ENCODE measurements at regions not wholly inside any gene's neighbourhood (a gene's known extent, or its start where the extent isn't known, plus 50 kb on each side); places are given as distances from the start of the nearest gene placed in this dataset.
"Not testable (repeated sequence)": the region's sequence is repeated elsewhere in the genome, so short reads cannot be mapped to it uniquely, and the experiment has no call there.

GRCh38 chr13:87198371-87198770, 472.8 kb upstream of the SLITRK5 start:
- DNase-seq (ENCODE audit: low read depth): no peak

DNA sequence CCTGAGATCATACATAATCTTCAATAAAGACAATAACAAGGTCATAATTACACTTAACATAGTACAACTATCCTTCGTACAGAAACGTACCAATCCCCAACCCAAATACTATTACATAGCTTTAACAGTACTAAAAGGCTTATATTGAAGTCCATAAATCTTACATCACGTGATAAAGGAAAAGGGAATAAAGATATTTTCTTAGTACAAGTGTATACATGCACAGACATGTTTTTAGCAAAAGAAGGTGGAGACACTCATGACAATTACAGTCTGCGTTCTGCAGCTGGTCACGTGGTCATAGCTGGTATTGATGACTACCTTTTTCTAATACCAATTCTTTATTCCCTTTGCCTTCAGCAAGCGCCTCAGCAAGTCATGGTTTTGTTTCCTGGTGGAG, 464.5 kb upstream of the SLITRK5 start:
- DNase-seq (ENCODE audit: low read depth): no peak

GRCh38 chr13:87207280-87208003, 463.7 kb upstream of the SLITRK5 start:
- peak; percentile 18 for DNase-seq (ENCODE audit: low read depth)

- no peak for DNase-seq (ENCODE audit: low read depth)
Measured at GRCh38 chr13:87208636-87209035, 462.5 kb upstream of the SLITRK5 start.

DNA sequence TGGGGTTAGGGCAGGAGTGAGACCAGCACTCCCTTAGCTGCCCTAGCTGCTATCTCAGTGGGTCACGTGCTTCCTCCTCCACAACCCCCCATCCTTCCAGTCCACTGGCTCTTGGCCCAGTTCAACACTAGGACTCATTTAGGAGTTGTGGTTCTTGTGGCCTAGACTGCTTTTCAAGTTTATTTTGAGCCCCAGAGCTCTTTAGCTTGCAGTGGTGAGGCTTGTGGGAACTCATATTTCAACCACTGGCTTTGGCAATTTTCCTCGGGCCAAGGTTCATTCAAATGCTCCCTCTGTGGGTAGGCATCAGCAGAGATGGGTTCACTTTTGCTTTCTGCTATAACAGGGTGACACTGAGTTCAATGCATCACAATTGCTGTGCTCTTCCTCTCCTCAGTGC, 436.2 kb upstream of the SLITRK5 start:
- peak; percentile 89 for DNase-seq (ENCODE audit: low read depth)

DNA sequence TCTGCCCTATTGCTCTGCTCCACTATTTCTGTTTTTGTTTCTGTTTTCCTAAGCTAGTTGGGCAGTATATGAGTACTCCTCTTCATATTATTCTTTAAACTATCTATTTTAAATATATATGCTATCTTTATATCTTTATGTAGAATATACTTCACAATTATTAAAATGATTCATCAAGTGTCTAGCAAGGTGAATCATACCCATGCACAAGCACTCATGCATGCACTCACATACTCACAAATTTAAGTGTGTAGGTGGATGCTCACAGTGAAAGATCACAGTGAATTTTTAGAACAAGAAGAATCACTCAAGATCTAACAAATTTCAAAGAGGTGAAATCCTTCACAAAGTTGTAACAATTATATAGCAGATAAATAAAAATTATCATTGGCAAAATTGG, 435.6 kb upstream of the SLITRK5 start:
- no peak for DNase-seq (ENCODE audit: low read depth)

- no peak for DNase-seq (ENCODE audit: low read depth)
Measured at GRCh38 chr13:87244256-87244890, 426.8 kb upstream of the SLITRK5 start.

DNA sequence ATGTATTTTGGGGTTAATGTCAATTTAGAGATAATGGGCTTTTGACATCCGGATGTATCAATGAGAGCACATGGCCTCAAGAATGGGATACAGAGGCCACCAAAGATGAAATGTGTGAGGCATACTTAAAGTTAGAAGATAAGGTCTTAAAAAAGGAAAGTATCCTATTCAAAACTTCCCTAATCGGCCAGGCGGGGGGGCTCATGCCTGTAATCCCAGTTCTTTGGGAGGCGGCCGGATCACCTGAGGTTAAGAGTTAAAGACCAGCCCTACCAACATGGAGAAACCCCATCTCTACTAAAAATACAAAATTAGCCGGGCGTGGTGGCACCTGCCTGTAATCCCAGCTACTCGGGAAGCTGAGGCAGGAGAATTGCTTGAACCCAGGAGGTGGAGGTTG, 421.3 kb upstream of the SLITRK5 start:
- not testable (repeated sequence) for DNase-seq (ENCODE audit: low read depth)

DNA sequence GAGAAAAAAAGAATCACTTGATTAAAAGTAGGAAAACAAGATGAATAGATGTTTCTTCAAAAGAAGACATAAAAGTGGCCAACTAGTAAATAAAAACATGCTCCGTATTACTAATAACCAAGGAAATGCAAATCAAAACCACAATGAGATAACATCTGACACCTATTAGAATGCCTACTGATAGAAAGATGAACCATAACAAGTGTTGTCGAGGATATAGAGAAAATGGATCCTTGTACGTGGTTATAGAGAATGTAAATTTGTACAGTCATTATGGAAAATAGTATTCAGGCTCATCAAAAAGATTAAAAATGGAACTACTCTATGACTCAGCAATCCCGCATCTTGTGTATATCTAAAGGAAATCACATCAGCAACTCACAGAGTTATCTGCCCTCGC, 415.8 kb upstream of the SLITRK5 start:
- no peak for DNase-seq (ENCODE audit: low read depth)

GRCh38 chr13:87259479-87260083, 411.6 kb upstream of the SLITRK5 start:
- DNase-seq (ENCODE audit: low read depth): peak; percentile 16

GRCh38 chr13:87274209-87274819, 396.9 kb upstream of the SLITRK5 start:
- DNase-seq (ENCODE audit: low read depth): peak; percentile 52

- peak; percentile 4 for DNase-seq (ENCODE audit: low read depth)
Measured at GRCh38 chr13:87280139-87280538, 391.0 kb upstream of the SLITRK5 start.

- DNase-seq (ENCODE audit: low read depth): no peak
Measured at GRCh38 chr13:87287721-87288120, 383.4 kb upstream of the SLITRK5 start.

DNA sequence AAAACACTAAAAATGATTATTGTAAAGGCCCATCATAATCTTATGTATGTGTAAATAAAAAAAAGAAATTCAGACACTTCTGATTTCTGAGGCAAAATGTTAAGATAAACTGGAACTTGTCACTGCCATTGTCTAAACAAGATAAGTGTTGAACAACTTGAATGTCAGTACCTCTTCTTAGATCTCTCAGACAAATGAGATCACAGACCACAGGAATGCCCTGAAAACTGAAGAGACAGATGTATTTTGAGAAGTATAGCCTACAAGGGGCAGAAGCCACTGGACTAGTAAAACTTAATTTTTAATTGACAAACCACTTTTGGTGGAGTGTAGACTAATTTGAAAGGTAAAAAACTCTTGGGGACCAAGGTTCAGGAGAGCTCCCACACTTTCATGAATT, 375.5 kb upstream of the SLITRK5 start:
- peak; percentile 50 for DNase-seq (ENCODE audit: low read depth)

- no peak for DNase-seq (ENCODE audit: low read depth)
Measured at GRCh38 chr13:87302034-87302433, 369.1 kb upstream of the SLITRK5 start.

- DNase-seq (ENCODE audit: low read depth): no peak
Measured at GRCh38 chr13:87302931-87303330, 368.2 kb upstream of the SLITRK5 start.

DNA sequence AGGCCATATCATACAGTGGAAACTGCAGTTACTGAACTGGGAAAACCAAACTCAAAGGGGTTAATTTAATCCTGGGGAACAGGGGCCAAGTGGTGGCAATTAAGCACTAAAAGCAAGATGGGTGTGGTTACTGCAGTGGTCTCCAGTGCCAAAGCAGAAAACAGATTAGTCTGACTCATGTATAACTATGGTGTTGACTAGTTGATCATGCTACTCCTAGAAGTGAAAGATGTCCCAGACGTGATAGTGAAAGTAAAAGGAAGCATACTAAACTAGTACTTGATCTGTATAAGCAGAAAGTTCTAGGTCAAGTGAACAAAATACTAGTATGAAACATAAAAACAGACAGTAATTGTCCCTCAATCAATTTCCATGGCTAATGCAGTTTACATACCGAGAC, 360.0 kb upstream of the SLITRK5 start:
- DNase-seq (ENCODE audit: low read depth): peak; percentile 1

DNA sequence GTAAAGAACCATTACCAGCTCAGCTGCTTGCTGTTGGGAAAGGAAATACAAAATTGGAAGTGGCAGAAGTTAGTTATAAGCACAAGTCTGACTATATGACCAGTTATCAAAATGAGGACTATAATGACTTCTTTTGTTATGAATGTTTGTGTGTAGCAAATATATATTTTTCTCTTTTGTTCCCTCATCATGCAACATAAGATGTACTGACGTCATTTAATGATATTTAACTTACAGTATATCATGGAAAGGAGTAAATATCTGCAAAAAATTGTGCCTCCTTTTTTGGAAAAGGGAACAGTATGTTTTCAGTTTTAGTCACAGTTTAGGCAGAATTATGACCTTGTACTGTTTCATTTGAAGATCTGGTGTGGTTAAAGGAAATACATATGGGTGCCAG, 356.3 kb upstream of the SLITRK5 start:
- no peak for DNase-seq (ENCODE audit: low read depth)

DNA sequence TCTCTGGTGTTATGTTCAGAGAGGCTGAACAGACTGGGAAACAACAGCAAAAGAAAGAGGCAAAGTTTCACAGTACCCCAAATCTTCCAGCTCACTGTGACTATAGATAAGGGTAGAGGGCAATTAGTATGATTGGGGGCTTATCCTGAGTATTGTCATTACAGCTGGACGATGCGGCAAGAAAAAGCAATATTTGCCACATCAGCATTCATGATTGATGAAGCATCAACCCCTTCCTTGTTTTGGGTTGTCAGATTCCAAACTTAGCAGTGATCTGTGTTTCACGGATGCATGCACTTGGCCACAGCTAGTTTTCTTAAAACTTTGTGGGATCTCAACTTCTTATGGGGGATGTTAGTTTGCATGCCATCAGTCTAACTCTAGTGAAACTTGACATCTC, 348.8 kb upstream of the SLITRK5 start:
- no peak for DNase-seq (ENCODE audit: low read depth)

DNA sequence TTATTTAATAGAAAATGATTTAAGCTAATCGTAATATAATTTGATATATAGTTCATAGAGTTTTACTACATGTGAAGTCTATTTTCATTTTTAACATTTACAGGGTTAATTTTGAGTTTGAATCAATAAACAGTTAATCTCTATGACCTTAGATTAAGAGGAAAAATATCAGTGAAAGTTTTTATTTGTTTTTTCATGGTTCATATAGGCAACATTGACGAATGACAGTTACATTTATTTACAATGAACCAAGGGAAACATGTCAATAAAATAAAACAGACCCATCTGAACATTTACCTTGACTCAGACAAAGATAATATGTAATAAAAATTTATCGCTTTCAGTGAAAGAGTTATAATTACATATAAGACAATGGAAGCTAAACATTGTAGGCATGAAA, 346.6 kb upstream of the SLITRK5 start:
- DNase-seq (ENCODE audit: low read depth): no peak

DNA sequence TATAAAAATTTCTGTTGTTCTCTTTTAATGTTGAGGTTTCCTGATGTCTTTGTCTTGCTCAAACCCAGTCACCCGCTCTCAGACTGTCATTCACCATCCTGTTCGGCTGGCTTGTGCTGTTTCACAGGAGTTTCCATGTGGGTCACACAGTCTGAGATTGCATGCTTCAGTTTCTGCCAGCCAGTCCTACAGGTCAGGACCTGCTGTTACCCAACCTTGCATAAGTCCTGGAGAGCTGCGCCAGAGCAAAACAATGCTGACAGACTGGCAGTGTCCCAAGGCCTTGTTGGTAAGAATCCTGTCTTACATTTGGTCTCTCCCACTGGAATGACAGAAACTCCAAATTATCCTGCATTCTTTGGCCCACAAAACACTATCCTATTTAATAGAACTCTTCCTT, 340.0 kb upstream of the SLITRK5 start:
- DNase-seq (ENCODE audit: low read depth): peak; percentile 79

- DNase-seq (ENCODE audit: low read depth): no peak
Measured at GRCh38 chr13:87333599-87333998, 337.6 kb upstream of the SLITRK5 start.

GRCh38 chr13:87334176-87334575, 337.0 kb upstream of the SLITRK5 start:
- no peak for DNase-seq (ENCODE audit: low read depth)

Measured in amniotic epithelial cell (primary cell).